Spinal cord (tissue), 9 donors: ENCODE measurements at regions not wholly inside any gene's neighbourhood (a gene's known extent, or its start where the extent isn't known, plus 50 kb on each side); places are given as distances from the start of the nearest gene placed in this dataset.

Source experiments
- DNase-seq, 6 donors: peaks; one replicate each; pipeline versions ENCODE4 v3.0.0 to v3.0.0-alpha.2; 2013 to 2015; ENCODE audit warnings: low spot score in 6 of 6, low read depth in 4 of 6
- H3K27ac ChIP-seq: one replicate; pipeline ENCODE4 v1.5.1; 2013; ENCODE audit warnings: low read depth, low read length, control low read depth
- H3K27me3 ChIP-seq: one replicate; pipeline ENCODE4 v1.6.1; 2013; ENCODE audit warnings: low read length; ENCODE audit not compliant: control insufficient read depth, insufficient read depth
- H3K36me3 ChIP-seq: one replicate; pipeline ENCODE4 v1.6.1; 2013; ENCODE audit warnings: low read length; ENCODE audit not compliant: control insufficient read depth, insufficient read depth
- H3K4me1 ChIP-seq: one replicate; pipeline ENCODE4 v1.6.1; 2013; ENCODE audit warnings: low read length; ENCODE audit not compliant: control insufficient read depth, insufficient read depth
- H3K4me3 ChIP-seq: one replicate; pipeline ENCODE4 v1.5.1; 2013; ENCODE audit warnings: low read depth, low read length, control low read depth
- H3K9me3 ChIP-seq: one replicate; pipeline ENCODE4 v1.6.1; 2013; ENCODE audit warnings: low read length; ENCODE audit not compliant: control insufficient read depth, insufficient read depth
- WGBS: methylation state at CpG from one replicate; pipeline ENCODE4 v1.1.5; 2013; ENCODE audit warnings: missing lambda C conversion rate; ENCODE audit not compliant: insufficient coverage; 5-methylcytosine and 5-hydroxymethylcytosine counted together
- donor health status: healthy.

- 40% methylated on average over 1 of the region's 5 CpGs for WGBS
- H3K27ac ChIP-seq, result no peak overlapping the region
- H3K9me3 ChIP-seq, result no peaks in the 10 kb centered on the region
- DNase-seq, result no peak
- no peaks in the 10 kb centered on the region for H3K36me3 ChIP-seq
- H3K27me3 ChIP-seq, result no peaks in the 10 kb centered on the region
- H3K4me3 ChIP-seq, result no peak overlapping the region
- H3K4me1 ChIP-seq, result peaks cover 2% of the 10 kb centered on the region
Observed at GRCh38 chr4:20432088-20432487, 180.4 kb downstream of the SLIT2 start.

DNA sequence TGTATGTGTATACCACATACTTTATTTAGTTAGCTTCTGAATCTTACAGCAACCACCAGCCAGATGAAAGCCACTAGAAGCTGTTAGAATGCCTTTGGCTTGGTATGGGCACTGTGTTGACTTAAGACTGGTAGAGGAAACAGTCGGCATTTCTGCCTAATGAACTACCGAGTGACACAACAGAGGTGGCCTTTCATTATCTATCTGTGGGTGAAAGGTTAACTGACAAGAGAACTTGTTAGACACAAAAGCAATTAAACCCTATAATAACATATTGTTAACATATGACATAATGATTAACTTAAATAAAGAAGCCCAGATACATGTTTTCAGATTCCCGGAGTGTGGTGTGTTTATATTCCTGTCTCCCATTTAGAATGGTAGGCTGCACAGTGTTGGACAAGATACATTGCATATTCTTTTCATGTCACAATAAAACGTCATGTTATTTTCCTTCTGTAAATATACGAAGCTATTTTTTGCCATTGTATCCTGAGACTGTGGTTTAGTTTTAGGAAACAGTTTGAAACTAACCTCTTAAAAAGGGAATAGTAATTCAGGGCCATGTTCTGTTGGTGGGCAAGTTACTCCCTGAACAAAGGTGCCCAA lies 181.5 kb downstream of the SLIT2 start:
- Histone ChIP-seq H3K9me3 (no peaks in the 10 kb centered on the region), H3K27me3 (no peaks in the 10 kb centered on the region), H3K27ac (no peak overlapping the region), H3K4me3 (no peak overlapping the region), H3K4me1 (peaks cover 2% of the 10 kb centered on the region), H3K36me3 (no peaks in the 10 kb centered on the region)
- WGBS, result no CpG with 5 or more reads among the region's 5 CpGs
- DNase-seq, result no peak

DNA sequence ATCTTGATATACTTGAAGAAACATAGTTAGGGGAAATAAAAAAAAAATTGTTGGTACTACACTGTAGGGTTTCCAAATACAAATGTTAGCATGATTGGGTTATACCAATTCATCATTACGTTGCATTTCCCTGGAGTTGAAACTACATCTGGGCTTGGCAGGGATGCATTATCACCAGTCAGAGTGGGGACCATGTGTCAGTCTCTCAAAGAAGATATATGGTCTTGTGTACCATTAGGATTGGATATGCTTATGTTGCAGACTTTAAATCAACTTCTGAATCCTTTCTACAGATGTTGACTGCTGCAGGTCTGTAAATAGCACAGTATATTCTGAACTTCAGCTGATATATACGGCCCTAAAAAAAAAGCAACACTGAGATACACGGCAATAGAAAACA lies 188.5 kb downstream of the SLIT2 start:
- DNase-seq, result peak in 1 of 6 donors; percentile 57
- H3K27ac ChIP-seq, result no peak overlapping the region
- no peaks in the 10 kb centered on the region for H3K27me3 ChIP-seq
- no CpG with 5 or more reads among the region's 3 CpGs for WGBS
- H3K4me3 ChIP-seq, result no peak overlapping the region
- H3K9me3 ChIP-seq, result no peaks in the 10 kb centered on the region
- H3K36me3 ChIP-seq, result no peaks in the 10 kb centered on the region
- H3K4me1 ChIP-seq, result no peaks in the 10 kb centered on the region

- no peaks in the 10 kb centered on the region for H3K36me3 ChIP-seq
- no peaks in the 10 kb centered on the region for H3K4me1 ChIP-seq
- no peaks in the 10 kb centered on the region for H3K27me3 ChIP-seq
- DNase-seq, result no peak
- H3K4me3 ChIP-seq, result no peak overlapping the region
- no peaks in the 10 kb centered on the region for H3K9me3 ChIP-seq
- WGBS, result no CpG with 5 or more reads among the region's 1 CpG
- H3K27ac ChIP-seq, result peak overlapping the region; percentile 10
Observed at GRCh38 chr4:20443015-20443805, 191.5 kb downstream of the SLIT2 start.

GRCh38 chr4:20444599-20445337 lies 193.1 kb downstream of the SLIT2 start:
- WGBS, result no CpG with 5 or more reads among the region's 3 CpGs
- Histone ChIP-seq H3K36me3 (no peaks in the 10 kb centered on the region), H3K27ac (no peak overlapping the region), H3K4me3 (no peak overlapping the region), H3K27me3 (no peaks in the 10 kb centered on the region), H3K4me1 (no peaks in the 10 kb centered on the region), H3K9me3 (no peaks in the 10 kb centered on the region)
- DNase-seq, result no peak

DNA sequence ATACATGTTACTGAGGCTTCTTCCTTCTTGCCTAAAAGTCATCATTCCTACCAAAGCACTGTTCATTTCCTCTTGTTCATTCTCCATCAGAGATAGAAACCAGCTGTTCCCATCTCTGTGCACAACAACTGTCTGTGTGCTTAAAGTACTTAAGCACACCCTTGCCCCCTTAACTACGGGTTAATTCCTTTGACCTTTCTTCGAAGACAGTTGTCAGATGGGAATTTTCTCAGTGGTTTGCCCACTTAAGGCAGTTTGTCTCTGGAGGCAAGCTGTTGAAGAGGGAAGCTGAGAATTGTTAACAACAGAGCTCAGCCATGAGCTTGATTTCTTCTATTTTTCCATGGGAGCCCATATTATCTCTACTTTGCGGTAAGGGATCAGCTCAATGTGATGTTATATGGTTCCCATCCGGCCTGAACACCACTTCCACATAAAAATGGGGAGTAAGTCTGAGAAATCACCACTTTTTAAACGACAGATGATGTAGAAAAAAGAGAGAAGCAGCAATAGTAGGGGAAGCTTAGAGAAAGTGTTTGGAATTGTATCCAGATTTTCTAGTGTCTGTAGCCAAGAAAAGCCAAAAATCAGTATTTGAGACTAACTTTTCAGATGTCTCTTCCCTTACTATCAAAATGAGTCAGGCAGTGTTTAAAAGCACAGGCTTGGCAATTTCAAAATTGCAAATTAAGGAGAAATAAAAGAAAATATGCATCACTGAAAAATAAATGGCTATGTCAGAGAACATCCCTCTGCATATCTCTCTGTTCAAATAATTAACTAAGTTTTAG lies 194.4 kb downstream of the SLIT2 start:
- Histone ChIP-seq H3K4me1 (no peaks in the 10 kb centered on the region), H3K27me3 (no peaks in the 10 kb centered on the region), H3K27ac (no peak overlapping the region), H3K36me3 (no peaks in the 10 kb centered on the region), H3K4me3 (no peak overlapping the region), H3K9me3 (no peaks in the 10 kb centered on the region)
- no peak for DNase-seq
- WGBS, result no CpG with 5 or more reads among the region's 5 CpGs

DNA sequence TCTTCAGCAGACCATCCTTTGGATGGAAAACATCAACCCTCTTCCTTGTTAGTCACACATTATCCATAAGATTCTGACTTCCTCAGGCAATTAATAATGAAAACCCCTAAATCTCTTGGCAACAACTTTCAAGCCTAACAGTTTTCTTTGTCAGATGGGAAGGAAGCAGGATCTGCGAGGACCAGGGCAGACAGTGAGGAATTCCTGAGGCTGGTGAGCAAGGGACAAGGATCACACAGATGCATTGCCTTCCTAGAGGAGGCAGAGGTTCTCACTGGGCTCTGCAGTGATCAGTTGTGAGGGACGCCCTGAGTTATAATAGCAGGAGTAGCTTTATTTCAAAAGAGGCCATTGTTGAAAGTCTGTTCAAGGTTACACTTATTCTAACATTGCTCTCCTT lies 195.4 kb downstream of the SLIT2 start:
- WGBS, result 50% methylated on average over 2 of the region's 2 CpGs
- Histone ChIP-seq H3K9me3 (no peaks in the 10 kb centered on the region), H3K4me3 (no peak overlapping the region), H3K27me3 (no peaks in the 10 kb centered on the region), H3K36me3 (no peaks in the 10 kb centered on the region), H3K27ac (no peak overlapping the region), H3K4me1 (no peaks in the 10 kb centered on the region)
- DNase-seq, result no peak

DNA sequence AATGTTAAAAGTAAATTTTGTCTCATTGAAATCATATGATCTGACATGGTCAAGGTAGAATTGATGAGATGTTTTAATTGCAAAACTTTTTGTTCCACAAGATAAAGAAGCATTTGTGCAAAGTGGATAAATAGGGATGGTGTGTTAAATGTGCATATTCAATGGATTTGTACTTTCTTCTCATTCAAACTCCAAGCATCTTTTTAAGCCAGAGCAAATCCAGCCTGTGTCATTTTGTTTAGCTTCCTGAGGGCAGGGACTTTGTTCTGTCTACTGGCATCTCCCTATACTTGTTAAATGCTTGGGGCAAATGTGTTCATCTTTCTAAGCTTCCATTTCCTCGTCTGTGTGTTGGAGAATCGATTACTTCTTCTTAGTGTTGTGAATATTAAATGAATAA lies 200.3 kb downstream of the SLIT2 start:
- H3K36me3 ChIP-seq, result no peaks in the 10 kb centered on the region
- no peaks in the 10 kb centered on the region for H3K9me3 ChIP-seq
- WGBS, result no CpG with 5 or more reads among the region's 2 CpGs
- H3K4me1 ChIP-seq, result peaks cover 3% of the 10 kb centered on the region
- no peaks in the 10 kb centered on the region for H3K27me3 ChIP-seq
- DNase-seq, result no peak
- no peak overlapping the region for H3K27ac ChIP-seq
- H3K4me3 ChIP-seq, result no peak overlapping the region

DNA sequence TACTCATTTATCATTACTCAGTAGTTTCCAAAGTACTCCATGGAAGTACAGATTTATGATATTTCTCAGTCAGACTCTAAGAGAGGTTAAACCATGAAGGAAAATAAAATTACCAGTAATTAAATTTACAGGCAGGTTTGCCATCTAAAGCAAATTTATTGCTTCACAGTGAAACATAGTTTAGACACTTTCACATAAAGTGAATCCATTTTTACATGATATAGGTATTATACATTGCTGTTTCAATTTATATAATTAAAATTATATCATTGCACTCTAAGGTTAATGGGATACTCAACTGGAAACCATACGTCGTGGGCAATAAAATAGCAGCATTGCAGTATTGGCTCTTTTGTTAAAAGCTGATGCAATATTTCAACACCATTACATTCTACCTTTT lies 202.8 kb downstream of the SLIT2 start:
- no peaks in the 10 kb centered on the region for H3K9me3 ChIP-seq

More for the DNA sequence above, 202.8 kb downstream of the SLIT2 start:
- H3K4me3 ChIP-seq, result no peak overlapping the region
- H3K36me3 ChIP-seq, result no peaks in the 10 kb centered on the region
- no CpG with 5 or more reads among the region's 2 CpGs for WGBS
- no peaks in the 10 kb centered on the region for H3K27me3 ChIP-seq
- H3K27ac ChIP-seq, result no peak overlapping the region
- no peak for DNase-seq
- peaks cover 3% of the 10 kb centered on the region for H3K4me1 ChIP-seq
